ENCODE measurements at regions not wholly inside any gene's neighbourhood (a gene's known extent, or its start where the extent isn't known, plus 50 kb on each side); places are given as distances from the start of the nearest gene placed in this dataset.

DNA sequence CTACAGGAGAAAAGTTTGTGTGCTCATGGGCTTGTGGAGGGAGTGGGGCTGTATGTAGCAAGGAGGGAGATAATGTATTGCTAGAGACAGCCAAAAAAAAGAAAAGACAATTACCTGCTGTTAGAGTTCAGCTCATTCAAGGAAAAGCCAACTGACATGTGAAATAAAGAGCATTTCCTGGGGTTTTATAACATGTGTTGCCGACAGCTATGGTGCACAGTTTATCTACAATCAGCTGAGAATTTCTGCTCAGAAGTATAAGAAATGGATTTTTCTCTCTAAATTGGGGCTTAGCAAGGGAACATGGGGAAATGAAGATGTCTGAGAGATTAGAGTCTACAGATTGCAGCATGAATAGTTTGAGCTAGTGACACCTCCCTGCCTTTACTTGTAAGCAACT, 674.1 kb downstream of the SUCLG1 start:
- DNase-seq (ENCODE audit: low spot score): no peak

DNA sequence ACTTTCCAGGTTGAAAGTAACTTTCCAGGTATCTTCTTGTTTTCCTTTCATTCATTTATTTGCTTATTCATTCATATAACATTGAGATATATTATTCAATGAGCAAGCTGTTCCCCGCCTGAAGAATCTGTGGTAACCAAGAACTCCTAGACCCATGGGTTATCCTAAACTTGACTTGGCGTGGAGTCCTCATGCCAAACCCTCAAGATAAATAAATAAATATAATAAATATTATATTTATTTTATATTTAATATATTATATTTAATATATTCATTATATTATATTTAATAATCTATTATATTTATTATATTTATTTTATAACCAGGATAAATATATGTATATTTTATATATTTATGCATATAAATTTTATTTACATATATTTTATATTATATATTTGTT, 674.8 kb downstream of the SUCLG1 start:
- no peak for DNase-seq (ENCODE audit: low spot score)

DNA sequence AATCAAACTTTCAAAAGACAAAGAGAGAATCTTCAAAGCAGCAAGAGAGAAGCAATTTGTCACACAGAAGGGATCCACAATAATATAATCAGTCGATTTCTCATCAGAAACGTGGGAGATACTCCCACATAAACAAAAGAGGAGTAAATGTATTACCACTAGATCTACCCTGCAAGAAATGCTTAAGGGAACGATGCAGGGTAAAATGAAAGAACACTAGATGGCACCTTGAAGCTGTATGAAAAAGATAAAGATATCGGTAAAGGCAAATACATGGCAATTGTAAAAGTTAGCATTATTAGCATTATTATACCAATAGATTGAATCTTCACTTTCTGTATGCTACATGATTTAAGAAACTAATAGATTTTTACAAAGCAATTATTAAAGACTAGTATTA, 677.0 kb downstream of the SUCLG1 start:
- DNase-seq (ENCODE audit: low spot score): no peak

DNA sequence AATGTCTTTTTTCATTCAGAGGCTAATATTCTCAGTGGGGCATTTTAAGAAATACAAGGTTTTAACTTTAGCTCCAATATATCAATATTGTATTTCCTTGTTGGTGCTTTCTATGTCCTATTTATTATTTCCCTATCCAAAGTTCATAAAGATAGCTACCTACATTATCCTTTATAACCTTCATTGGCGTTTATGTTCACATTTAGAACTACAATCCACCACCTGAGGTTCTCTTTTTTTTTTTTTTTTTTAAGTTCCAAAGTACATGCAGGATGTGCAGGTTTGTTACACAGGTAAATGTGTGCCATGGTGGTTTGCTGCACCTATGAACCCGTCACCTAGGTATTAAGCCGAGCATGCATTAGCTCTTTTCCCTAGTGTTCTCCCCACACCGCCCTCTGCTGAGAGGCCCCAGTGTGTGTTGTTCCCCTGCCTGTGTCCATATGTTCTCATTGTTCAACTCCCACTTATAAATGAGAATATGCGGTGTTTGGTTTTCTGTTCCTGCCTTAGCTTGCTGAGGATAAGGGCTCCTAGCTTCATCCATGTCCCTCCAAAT, 694.6 kb downstream of the SUCLG1 start:
- DNase-seq (ENCODE audit: low spot score): no peak

DNA sequence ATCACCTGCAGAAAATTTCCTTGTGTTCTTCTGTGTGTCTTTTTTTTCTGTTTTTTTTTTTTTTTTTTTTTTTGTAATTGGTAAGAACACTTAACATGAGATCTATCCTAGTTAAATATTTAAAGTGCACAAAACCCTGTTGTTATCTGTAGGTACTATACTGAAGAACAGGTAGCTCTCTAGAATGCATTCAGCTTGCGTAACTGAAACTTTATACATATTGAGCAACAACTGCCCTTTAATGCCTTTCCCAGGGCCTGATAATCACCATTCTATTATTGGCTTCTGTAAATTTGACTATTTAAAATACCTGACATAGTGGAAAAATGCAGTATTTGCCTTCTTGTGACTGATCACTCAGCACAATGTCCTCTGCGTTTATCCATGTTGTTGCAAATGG, 701.8 kb downstream of the SUCLG1 start:
- DNase-seq (ENCODE audit: low spot score): no peak

DNA sequence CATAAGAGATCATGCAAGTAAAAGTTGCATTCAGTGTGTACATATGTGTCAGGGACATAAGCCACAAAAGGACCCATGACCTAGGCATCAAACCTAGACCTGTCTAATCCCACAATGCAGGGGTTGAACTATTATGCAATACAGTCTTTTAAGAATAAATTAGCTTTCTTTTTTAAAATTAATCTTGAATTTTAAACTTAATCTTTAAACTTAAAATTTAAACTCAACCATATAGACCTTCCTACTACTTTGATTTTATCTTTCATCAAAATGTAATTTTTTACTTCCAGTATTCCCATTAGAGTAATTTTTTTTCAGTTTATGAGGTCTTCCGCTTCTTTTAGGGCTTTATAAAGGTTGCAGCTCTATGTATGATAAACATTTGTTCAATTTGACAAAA, 702.9 kb downstream of the SUCLG1 start:
- DNase-seq (ENCODE audit: low spot score): no peak

DNA sequence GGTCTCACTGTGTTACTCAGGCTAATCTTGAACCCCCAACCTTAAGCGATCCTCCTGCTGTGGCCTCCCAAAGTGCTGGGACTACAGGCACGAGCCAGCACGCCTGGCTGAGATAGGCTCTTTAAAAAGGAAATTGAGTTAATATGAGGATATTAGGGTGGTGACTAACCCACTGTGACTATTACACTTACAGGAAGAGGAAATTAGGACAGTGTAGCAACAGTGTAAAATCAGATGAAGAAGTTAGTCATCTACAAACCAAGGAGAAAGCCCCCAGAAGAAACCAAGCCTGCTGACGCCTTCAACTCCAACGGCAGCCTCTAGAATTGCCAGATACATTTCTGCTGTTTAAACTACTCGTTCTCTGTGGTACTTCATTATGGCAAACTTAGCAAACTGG, 711.9 kb downstream of the SUCLG1 start:
- DNase-seq (ENCODE audit: low spot score): no peak

DNA sequence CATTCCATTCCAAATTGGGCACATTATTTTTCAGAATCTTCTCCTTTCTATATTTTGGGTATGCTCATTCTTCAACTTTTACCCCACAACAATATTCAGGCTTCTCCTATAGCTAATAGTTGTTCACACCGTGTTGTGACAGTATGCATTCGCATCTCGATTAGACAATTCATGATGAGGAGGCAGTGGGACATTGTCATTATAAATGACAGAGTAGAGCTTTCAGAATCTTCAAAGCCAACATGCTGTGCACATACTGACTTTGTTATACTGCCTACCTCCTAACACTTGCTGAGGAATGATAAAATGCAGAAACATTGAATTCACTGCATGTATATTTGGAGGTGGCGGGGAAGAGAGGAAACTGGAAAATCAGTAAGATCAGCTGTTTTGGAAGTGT, 714.2 kb downstream of the SUCLG1 start:
- DNase-seq (ENCODE audit: low spot score): no peak

DNA sequence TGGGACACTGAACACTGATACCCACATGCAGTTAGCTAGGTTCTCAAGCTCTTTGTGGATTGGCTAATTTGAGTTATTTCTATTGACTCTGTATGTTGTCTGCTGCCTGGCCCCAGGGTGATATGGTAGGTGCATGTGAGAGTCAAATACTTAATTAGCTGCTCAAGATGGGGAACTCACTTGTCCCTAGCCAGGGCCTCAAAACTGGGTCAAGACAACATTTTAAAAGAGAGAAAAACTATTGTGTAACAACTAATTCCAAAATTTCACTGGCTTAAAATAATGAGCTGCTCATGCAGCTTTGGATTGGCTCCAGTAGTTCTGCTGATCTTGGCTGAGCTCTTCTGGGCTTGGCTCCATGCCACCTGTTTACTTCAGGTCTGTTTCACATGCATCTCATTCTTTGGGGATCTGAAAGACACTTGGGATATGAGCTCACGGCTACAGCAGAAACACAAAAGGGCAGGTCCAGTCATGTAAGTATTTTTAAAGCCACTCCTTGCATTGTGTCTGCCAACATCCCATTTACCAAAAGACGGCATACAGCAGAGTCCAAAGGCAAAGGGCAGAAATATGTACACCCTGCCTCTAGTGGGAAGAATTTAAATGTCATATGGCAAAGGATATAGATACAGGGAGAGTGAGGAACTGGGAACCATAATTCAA, 716.8 kb downstream of the SUCLG1 start:
- peak; percentile 4 for DNase-seq (ENCODE audit: low spot score)

DNA sequence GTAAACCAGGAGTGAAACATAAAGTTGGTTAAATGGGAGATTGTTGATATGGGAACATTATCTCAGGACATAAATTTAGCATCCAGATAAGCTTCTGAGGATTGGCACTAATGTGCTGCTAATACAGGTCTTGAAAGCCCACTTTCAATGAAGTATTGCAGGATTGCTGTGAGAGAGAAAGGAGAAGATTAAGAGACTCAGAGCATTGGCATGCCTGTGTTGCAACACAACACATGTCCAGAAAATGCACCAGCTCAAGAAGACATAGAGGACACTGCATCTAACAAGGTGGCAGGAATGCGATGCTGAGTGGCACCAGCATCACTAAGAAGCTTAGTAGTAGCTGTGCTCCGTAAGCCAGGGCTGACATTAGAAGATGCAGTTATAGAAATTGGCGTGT, 728.9 kb downstream of the SUCLG1 start:
- DNase-seq (ENCODE audit: low spot score): no peak

DNA sequence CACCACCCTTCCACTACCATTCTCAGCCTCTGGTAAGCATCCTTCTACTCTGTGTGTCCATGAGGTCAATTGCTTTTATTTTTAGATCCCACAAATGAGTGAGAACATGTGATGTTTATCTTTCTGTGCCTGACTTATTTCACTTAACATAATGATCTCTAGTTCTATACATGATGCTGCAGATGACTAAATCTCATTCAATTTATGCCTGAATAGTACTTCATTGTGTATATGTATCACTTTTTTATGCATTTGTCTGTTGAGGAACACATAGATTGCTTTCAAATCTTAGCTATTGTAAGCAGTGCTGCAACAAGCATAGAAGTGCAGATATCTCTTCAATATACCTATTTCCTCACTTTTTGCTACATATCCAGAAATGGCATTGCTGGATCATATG, 733.3 kb downstream of the SUCLG1 start:
- no peak for DNase-seq (ENCODE audit: low spot score)

DNA sequence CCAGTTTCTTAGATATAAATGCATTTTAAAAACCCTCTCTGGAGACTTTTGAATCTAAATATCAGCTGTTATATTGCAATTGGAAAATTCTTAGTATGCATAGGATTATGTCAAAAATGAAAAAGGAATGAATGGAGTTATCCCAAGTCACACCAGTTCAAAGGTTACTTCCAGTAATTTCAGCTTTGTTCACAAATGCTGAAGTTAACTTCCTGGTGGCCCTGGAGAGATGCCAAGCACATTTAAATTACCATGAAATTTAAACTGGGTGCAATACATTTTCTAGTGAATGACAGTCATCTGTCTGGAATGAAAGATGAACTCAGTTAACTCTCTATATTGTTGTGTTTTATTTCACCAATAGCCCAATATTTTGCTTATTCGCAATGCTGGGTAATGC, 753.9 kb downstream of the SUCLG1 start:
- no peak for DNase-seq (ENCODE audit: low spot score)

DNA sequence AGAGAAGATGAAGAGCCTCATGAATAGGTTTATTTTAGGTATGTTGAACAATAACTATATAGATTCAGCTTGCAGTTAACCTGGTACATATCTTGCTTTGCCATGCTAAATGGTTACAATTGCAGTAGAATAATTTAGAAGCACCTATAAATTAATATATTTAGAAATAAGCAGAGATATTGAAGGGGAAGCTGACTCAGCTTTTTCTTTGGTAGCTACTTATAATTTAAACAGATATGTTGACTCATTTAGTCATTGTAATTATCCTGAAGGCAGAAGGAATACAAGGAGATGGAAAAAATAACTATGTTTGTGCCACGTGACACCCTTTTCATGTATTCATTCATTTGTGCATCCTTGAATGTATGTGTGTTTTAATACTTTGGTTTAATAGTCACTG, 755.5 kb downstream of the SUCLG1 start:
- DNase-seq (ENCODE audit: low spot score): no peak

DNA sequence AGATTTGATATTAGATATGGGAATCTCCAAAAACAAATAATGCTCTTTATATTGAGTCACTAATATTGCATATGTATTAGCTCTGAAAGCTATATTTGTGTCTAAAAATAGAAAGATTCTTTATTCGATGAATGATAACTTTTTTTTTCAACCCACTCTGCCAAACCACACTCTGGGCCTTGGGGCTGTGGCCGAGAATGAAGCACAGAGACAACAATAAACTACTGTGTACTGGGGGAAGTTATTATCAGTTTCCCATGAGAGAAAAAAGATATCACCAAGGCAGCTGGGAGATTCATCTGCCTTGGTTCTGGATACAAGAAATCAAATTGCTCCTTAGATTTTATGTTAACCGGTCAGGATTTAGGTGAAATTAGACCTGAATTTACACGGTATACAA, 762.2 kb downstream of the SUCLG1 start:
- DNase-seq (ENCODE audit: low spot score): no peak

DNA sequence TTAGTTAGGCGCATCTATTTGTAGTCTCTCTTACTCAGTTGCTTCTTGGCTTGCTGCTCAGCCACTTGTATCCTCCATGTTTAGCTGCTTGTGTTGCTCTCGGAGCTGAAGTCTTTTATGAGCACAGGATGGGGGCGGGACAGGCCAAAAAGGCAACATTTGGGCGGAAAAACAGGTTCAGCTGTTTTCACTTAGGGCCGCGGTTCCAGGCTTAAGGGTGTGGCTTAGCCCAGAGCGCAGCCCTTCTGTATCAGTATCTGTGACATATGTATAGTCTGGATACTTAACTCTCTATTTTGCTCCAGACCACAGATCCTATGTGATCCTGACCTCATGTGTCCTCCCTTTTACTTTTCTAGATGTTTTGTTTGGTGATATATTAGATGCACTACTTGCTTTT, 763.5 kb downstream of the SUCLG1 start:
- DNase-seq (ENCODE audit: low spot score): no peak

DNA sequence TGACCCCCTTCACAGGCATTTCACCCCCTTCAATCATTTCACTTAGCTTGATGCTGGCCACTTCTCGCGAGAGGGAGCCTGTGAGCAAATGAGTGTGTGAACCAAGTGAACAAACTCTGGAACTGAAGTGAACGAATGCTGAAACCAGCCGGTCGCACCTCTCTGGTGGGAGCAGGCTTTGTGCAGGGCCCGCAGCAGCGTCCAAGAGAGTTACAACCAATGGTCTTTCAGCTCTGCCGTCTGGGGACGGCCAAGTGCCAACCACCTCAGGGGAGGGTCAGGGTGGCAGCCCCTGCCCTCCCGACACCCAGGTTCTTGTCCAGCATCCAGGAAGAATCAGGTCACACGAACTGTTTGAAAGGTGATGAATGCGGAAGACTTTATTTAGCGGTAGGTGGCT, 764.0 kb downstream of the SUCLG1 start:
- no peak for DNase-seq (ENCODE audit: low spot score)

DNA sequence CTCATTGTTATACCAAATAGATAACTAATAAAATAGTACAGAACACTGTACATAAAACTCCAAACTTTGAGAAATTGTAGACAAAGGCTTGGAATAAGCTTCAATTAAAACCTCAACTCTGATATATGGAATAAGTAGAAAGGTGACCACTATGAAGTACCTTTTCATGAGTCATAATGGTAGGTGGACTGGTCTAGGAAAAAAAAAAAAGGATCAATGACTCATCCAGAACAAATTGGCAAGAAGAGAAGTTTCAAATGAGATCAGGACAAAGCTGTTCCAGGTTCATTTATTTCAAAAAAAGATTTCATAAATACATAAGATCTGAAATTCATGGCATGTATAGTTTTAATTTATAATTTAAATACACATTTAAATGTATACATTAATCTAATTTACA, 769.7 kb downstream of the SUCLG1 start:
- DNase-seq (ENCODE audit: low spot score): no peak

DNA sequence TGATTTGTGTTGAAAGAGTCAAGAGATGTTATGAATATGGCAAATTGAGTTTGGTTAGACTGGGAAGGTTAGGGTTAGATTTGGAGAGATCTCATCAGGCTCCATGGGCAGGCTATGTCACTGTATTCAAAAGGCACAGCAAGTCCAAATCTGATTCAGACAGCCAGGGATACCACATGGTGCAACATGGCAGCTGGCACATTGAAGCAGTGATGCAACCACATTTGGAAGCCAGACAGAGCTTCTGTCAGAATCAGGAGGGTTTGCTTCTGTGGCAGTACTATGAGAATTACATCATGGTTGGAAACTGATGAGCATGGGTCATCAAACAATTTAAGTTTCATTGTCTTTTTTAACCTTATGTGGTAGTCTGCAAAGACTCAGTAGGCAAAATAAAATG, 772.2 kb downstream of the SUCLG1 start:
- no peak for DNase-seq (ENCODE audit: low spot score)

DNA sequence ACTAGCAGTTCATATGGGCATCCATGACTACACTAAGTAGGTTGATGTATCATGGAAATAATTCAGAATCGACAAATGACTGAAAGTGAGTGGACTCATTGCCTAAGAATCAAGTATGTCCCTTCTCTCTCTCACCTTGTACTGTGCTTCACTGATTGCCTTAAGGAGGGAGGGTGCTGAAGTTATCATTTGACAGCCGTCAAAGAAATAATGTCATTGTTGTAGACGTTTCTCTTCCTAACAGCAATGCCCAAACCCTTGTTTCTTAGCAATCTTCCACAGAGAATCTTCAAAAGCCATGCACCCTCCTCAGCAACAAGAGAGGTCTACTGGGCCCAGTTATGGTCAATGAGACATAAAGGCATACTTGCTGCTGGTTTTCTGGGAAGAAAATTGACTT, 785.0 kb downstream of the SUCLG1 start:
- no peak for DNase-seq (ENCODE audit: low spot score)

DNA sequence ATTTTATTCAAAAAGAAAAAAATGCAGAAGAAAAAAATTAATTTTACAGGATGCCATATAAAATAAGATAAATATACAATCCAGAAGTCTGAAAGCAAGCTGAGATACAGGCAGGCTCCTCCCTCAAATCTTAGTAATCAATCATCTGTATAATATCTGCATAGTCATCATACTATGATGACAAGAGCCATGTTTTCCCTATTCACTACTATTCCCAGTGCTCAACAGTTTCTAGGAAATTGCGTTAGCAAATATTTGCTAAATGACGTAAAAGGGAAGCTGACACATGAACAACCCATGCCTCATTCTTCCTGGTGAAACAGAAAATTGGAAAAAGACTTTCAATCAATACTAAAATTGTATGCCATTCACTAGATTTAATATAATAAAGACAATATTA, 793.2 kb downstream of the SUCLG1 start:
- DNase-seq (ENCODE audit: low spot score): no peak

DNA sequence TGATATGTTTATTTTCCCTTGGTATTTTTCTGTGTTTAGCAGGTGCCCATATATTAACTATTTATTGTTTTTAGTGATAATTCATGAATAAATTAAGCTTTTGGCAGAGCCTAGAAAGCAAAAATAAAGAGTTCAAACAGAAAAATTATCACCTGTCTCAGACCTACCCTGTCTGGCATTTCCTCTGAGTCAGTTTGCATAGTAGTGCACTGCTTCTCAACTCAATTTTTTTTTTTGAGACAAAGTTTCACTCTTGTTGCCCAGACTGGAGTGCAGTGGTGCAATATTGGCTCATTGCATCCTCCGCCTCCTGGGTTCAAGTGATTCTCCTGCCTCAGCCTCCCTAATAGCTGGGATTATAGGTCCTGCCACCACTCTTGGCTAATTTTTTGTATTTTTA, 793.9 kb downstream of the SUCLG1 start:
- DNase-seq (ENCODE audit: low spot score): no peak

DNA sequence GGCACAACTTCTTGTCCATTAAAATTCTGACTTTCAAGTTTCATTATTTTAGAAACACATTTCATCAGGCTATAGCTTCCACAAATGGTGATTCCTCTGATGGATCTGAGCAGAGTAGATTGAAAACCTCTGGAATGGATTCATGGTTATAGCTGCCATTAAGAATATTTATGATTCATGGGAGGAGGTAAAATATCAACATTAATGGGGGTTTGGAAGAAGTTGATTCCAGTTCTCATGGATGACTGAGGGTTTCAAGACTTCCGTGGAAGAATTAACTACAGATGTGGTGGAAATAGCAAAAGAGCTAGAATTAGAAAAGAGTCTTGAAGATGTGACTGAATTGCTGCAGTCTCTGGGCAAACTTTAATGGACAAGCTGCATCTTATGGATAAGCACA, 797.4 kb downstream of the SUCLG1 start:
- DNase-seq (ENCODE audit: low spot score): no peak

DNA sequence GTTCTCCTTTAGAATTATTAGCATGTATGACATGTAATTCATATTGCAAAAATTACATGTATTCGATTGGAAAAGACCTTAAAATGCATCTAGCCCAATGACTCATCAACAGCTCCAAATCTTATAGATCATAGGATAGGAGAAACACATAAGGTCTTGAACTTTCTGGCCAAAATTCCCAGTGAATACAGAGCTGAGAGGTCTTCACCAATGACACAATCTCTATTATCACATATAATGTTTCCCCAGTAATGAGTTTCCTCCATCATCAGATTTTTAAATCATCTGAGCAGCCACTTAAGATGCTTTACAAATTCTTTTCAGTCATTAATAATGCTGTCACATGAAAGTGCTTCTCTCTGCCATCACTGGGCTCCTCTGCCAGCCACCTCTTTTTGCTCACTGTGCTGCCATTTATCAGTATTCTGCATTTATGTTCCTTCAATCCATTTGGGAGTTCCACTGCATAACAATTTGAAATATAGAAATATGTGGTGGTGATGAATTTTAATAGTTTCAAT, 804.9 kb downstream of the SUCLG1 start:
- no peak for DNase-seq (ENCODE audit: low spot score)

DNA sequence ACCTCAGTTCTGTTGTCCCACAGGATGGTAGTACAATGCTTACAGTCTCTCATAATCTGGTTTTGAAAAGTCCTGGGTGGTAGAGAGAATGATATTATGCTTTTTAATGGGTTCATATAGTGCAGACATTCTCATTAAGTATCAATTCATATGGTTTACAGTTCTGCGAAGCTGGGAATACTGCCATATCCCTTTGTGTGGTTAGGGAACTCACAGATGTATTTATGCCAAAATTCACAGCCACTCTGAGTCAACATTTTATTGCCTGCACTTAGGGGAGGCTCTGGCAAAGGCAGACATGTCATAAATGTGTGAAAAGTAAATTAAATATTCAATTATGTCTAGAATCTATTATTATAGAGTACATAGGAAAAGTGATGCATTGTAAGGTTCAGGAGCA, 808.2 kb downstream of the SUCLG1 start:
- DNase-seq (ENCODE audit: low spot score): no peak
